HG03565 (cell line): ENCODE measurements at regions not wholly inside any gene's neighbourhood (a gene's known extent, or its start where the extent isn't known, plus 50 kb on each side); places are given as distances from the start of the nearest gene placed in this dataset.
"Not testable (repeated sequence)": the region's sequence is repeated elsewhere in the genome, so short reads cannot be mapped to it uniquely, and the experiment has no call there.

ENCODE experiments used
- ATAC-seq: cut with Tn5 transposase; IDR thresholded peaks from one replicate; pipeline ENCODE4 v1.9.1; 2021; ENCODE audit warnings: mild to moderate bottlenecking, moderate library complexity; ENCODE audit not compliant: unreplicated experiment

GRCh38 chr5:162931501-162931900, 505.9 kb upstream of the CCNG1 start:
- no peak for ATAC-seq

GRCh38 chr5:162939991-162940390, 497.4 kb upstream of the CCNG1 start:
- no peak for ATAC-seq

DNA sequence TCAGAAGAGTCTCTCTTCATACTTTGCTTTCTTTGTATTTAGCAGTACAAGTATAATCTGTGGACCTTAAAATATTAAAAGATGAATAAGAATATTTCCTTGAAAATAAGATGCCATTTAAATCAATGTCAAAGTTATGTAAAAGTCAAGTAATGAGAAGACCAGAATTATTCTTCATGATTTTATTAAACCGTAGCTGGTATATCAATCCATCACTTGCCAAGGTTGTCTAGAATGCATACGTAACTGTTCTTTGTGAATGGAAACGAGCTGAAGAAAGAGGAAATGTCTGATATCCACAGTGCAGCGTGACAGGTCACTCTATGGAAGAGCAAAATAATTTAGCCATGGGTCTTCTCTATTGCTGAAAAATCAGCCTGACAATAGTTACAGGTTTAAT, 488.7 kb upstream of the CCNG1 start:
- no peak for ATAC-seq

- no peak for ATAC-seq
Measured at GRCh38 chr5:162956570-162956969, 480.8 kb upstream of the CCNG1 start.

- not testable (repeated sequence) for ATAC-seq
Measured at GRCh38 chr5:162964144-162964543, 473.3 kb upstream of the CCNG1 start.

DNA sequence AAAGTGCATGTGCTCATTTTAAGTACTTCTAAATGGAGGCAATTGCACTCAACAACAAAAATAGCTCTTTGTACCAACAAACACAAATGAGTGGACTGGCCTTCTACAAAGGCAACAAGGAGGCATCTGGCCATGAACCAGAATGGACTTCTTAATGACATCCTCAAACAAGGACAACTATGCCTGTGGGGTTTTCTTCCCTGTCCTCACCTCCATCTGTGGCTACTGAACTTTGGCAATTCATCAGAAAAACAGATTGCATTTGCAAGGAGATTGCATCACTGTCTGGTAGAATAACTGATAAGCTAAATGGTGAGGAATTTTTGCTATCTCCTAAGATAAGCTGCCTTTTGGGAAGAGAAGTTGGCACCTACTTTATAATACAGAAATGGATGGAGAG, 447.3 kb upstream of the CCNG1 start:
- ATAC-seq = no peak

DNA sequence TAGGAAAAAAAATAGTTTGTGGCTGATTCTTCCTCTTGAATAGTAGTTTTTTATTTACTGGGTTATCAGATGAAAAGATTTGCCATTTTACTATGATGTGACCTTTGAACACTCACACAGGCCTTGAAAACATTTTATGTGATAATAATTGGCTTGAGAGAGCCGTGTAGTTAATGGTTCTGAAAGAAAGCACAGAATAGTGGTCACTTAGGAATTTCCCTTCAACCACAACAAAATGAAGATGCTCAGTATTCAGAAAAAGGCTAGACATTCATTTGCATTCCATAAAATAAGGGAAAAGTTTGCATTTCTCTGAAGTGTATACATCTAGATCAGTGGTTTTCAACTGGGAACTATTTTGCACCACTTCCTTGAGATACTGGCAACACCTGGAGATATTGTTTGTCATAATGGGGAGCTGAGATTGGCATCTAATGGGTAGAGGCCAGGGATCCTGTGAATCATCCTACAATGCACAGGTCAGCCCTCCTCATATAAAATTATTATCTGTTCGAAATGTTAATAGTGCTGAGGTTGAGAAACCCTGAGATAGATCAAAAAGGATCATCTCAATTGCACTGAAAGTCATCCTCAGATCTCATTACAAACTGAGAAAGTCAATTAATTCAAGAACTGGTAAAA, 446.4 kb upstream of the CCNG1 start:
- ATAC-seq = peak; percentile 79

- no peak for ATAC-seq
Measured at GRCh38 chr5:162995568-162995967, 441.8 kb upstream of the CCNG1 start.

GRCh38 chr5:162996053-162996452, 441.3 kb upstream of the CCNG1 start:
- ATAC-seq = no peak

DNA sequence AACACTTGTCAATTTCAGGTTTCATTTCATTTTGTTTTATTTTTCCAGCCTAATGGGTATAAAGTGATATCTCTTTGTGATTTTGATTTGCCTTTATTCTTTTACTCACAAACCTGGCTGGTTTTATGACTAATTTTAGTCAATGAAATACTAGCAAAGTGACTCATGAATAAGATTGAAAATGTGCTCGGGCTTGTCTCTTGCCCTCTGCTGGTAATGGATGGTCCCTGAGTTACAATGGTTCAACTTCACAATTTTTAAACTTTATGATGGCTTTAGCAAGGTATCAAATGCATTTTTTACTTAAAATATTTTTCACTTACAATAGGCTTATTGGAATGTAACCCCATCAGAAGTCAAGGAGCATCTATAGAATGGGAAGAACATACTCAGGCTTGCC, 431.4 kb upstream of the CCNG1 start:
- peak; percentile 41 for ATAC-seq

- ATAC-seq = no peak
Measured at GRCh38 chr5:163022582-163023128, 414.7 kb upstream of the CCNG1 start.

GRCh38 chr5:163023846-163024245, 413.5 kb upstream of the CCNG1 start:
- no peak for ATAC-seq

DNA sequence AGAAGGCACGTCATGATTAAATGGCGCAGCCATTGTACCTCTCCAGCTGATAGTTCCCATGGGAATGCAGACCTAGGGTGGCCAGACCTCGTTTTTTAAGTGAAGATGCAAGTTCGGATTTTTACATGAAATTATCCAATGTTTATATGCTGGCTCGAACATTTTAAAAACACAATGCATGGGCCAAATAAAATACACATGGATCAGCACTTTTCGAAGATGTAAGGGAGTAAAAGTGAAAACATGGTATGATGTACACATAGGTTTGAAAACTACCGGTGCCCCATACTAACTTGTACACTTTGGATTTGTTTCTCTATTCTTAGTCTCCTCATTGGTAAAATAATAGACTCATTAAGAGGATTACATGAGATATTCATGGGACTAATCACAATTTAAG, 412.5 kb upstream of the CCNG1 start:
- ATAC-seq = no peak

- no peak for ATAC-seq
Measured at GRCh38 chr5:163033656-163034055, 403.7 kb upstream of the CCNG1 start.

DNA sequence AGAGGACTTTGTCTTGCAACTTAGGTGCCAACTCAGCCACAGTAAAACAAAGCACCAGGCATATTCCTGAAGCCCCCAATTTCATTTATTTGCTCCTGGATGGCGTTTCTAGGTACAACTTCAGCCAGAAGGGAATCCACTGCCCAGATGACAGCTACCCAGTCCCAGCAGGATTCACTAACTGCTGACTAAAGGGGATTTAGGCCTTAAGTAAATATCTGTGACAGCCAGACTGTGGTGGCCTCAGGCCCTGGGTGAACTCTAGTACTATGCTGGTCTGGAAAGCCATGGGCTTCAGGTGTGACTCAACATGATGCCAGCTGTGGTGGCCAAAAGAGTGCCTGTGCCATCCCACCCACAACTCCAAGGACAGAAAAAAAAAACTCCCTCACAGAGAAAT, 396.1 kb upstream of the CCNG1 start:
- no peak for ATAC-seq

GRCh38 chr5:163079618-163080017, 357.8 kb upstream of the CCNG1 start:
- peak; percentile 56 for ATAC-seq

GRCh38 chr5:163089230-163089629, 348.2 kb upstream of the CCNG1 start:
- no peak for ATAC-seq

DNA sequence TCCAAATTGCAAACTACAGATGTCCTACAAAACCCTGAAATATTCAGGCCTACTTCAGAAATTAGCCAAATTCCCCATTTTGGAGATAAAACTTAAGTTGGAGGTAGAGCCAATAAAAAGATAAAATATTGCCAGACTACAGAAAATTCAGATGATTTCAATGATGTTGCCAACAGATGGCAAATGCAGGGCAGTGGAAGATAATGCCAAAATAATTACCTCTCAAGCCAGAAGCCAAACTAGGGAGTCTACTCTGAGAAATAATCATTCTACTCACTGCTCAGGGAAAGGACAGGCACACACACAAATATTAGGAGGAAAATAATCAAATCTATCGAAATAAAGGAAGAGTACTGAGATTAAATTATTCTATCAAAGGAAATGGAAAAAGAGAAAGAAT, 347.5 kb upstream of the CCNG1 start:
- ATAC-seq = no peak

DNA sequence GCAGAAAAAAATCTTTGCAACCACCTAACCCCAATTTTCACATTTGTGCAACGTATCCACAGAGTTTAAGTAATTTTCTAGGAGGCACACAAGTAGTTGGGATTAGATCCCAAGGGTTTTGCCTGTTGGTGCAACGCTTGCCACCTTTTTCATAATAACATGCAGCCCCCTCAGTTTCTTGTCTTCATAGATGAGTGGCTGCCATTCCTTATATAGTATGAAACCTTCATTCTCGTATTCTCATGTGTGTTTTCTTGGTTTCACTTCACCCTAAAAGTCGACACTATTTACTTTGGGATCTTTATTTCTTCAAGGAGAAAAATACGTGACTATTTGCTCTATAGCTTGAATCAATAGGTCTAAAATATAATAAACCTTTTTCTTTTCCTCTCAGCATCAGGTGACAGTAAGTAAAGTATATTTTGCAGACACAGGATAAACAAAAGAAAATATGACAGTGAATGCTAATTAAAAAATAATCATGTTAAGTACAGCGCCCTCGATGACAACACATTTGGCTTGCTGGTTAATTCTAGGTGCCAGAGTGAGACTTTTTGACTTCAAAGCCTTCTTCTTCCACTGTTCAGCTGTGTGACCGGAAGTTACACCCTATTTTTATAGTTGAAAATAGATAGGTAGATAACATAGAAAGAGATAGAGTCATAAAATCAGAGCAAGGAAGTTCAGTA, 342.8 kb upstream of the CCNG1 start:
- ATAC-seq = peak; percentile 85

DNA sequence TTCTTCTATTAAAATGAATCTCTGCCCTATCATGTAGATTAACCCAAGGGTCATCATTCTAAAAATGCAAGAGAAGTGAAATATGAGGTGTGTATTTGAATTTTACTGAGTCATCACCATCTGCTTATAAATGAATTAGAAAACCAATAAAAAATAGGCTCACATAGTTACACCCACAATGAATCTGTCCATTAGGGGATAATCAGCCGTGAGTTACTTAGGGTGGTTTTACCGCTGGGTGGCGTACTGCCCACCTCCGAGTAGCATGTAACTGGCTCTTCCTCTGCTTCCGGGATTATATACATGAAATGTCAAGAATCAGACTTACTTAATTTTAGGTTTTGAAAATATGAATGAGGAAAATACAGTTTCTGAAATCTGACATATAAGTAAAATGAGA, 332.9 kb upstream of the CCNG1 start:
- no peak for ATAC-seq

- no peak for ATAC-seq
Measured at GRCh38 chr5:163105456-163105855, 331.9 kb upstream of the CCNG1 start.

DNA sequence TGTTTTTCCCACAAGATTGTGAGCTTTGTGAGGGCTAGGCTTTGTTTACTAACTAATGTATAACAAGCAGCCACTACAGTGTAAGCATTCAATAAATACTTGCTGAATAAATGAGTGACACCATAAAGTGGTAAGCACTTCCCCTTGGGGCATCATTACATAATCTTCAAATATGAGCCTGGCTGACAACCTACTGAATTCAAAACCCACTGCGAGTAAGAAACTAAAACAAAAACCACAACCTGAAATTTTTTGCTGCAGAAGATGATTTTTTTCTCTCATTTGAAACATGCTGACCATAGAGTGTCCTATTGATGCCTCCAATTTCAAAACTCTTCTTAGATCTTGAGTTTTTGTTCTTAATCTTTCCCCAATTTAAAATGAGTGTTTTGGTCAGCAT, 331.3 kb upstream of the CCNG1 start:
- peak; percentile 83 for ATAC-seq

DNA sequence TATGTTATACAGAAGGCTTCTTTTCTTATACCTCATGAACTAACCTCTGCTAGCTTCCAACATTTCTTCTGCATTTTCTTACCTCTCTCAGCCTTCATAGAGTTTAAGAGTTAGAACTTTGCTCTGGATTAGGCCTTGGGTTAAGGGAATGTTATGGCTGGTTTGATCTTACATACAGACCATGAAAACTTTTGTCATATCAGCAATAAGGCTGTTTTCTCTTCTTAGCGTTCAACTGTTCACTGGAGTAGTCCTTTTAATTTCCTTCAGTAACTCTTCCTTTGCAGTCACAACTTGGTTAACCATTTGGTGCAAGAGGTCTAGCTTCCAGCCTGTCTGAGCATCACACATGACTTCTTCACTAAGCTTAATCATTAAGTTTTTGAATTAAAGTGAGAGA, 329.0 kb upstream of the CCNG1 start:
- ATAC-seq = no peak
